NCI-H1436 treated with DMSO at 0.1 percent for 48 hours (cell line): ENCODE measurements at regions not wholly inside any gene's neighbourhood (a gene's known extent, or its start where the extent isn't known, plus 50 kb on each side); places are given as distances from the start of the nearest gene placed in this dataset.

Experiments used
- DNase-seq: peaks from one replicate; lab custom pipeline; 2025; lab: John Stamatoyannopoulos, UW

GRCh38 chr15:70505936-70506912 is 257.1 kb downstream of the UACA start:
- no peak for DNase-seq

DNA sequence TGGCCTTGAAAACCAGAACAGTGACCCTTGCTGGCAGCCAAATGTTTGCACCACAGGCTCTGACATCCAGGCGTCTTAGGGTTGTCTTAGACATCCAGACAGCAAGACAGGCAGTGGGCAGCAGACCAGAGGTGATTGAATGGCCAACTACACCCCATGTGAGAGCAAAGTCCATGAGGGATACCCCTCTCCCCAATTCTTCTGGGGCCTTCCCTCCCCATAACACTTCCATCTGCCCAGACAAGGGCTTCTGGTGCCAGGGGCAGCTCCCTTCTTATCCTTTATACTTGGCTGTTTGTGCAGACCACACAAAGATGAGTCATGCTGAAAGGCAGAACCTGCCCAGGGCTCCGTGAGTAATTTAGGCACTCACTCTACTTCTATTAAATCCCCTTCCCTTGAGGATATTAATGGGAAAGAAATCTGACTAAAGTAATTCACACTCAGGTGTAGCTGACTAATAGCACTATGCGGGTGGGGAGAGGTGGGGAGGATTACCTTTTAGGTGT is 257.9 kb downstream of the UACA start:
- DNase-seq: no peak

DNA sequence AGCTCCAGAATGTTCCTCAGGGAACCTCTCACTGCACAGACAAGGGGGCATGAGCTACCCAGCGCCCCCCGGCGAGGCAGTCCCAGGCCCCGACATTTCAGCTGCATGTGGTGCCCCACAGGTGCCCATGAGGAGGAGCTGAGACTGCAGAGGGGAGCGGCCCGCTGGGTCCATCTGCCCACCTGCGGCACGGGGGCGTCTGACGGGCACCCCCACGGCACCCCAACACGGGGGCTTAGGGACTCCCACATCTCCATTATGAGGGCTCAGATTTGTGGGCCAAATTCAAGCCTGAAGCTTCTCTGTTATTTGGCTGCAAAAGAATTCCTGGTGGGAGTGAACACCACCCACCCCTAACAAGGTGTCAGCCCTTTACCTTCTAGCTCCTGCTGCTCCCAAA is 258.4 kb downstream of the UACA start:
- DNase-seq: no peak

GRCh38 chr15:70504299-70504951 is 258.9 kb downstream of the UACA start:
- DNase-seq: no peak

GRCh38 chr15:70503798-70504298 is 259.5 kb downstream of the UACA start:
- DNase-seq: no peak

DNA sequence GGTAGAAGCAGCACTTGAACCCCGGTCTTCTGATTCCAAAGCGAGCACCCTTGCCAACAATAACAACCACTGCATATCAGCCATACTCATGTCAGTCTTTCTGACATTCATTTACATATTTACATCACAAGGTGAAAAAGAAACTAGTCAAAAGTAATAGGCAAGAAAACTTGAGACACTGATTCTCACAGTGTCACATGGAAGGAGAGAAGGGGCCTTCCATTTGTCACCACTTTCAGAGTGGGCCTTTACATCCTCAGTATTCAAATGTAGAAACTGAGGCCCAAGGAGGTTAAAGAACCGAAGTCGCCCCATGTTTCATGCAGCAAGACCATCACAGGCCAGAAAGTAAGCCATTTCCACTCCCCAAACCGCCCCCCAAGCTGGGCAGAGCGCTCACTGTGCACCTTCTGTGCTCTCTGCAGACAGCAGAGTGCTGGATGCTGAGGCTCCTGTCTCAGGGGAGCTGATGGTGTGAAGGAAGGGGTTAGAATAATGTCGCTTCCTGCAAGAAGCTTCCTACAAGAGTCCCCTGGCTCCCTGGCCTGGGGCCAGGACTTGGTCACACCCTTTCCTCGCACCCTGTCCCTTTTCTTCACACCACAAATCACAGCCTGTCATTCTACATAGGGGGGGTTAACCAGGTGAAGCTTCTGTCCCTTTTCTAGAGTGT is 260.1 kb downstream of the UACA start:
- no peak for DNase-seq

GRCh38 chr15:70502529-70502928 is 260.8 kb downstream of the UACA start:
- no peak for DNase-seq

GRCh38 chr15:70501849-70502248 is 261.5 kb downstream of the UACA start:
- no peak for DNase-seq

DNA sequence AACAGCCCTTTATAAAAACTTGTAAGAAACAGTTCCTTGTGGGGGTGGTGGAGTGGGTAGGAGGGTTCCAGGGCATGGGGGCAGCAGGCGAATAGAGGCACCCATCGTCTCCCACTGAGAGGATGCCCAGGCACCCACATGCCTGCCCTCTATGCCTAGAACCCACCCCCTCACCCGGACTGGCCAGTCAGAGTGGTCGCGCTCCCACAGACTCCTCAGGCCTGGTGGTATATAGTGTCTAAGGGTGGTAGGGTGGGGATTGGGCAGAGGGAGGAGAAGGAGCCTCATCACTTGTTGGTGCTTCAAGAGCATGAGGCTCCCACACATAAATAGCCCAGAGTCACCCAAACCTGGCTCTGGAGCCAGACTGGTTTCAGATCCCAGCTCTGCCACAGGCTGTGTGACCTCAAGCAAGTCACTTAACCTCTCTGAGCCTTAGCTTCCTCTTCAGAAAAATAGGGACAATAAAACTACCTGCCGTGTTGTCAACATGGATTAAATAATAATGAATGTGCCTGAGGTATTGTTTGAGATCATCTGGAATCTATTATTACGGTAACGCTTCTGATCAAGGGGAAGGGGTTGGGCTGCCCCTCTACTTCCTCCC is 262.1 kb downstream of the UACA start:
- DNase-seq: no peak

DNA sequence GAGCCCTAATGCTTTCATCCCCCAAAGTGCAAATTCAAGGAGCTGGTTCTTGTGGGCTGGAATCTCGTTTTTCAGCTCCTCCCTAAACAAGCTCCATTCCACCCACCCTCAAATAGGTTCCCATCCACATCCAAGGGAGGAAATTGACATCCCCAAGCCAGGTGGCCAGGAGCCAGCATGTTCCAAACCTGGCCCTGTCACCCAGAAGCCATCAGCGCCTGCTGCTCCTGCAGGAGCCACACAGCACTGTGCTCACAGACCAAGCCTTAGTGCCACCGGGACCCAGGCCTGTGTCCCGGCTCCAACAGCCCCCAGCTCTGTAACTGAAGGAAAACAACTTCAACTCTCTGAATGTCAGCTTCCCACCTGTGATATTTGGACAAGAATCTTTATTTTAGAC is 263.6 kb downstream of the UACA start:
- DNase-seq: no peak

- no peak for DNase-seq
These were observed 265.2 kb downstream of the UACA start for GRCh38 chr15:70498096-70498626.

DNA sequence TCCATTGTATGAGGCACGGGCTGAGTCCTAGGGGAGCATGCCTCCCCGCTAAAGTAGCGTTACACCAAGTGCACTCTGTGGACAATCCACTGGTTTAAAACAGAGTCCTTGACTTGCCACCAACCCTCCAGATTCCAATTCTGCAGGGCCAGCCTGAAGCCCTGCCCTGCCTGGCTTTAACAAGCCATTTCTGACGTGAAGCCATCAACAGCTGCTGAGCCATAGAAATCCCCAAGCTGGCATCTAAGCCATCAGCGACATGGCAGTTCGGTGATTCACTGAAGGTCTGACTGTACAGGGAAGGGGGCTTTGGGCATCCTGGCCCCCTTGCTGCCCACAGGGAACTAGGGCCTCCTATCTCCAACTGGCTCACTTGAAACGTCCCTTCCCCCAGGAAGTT is 265.7 kb downstream of the UACA start:
- no peak for DNase-seq

GRCh38 chr15:70495991-70496599 is 267.3 kb downstream of the UACA start:
- no peak for DNase-seq

GRCh38 chr15:70494852-70495571 is 268.3 kb downstream of the UACA start:
- DNase-seq: no peak

- DNase-seq: no peak
These were observed 268.9 kb downstream of the UACA start for GRCh38 chr15:70494517-70494851.

GRCh38 chr15:70493787-70494516 is 269.4 kb downstream of the UACA start:
- DNase-seq: no peak

DNA sequence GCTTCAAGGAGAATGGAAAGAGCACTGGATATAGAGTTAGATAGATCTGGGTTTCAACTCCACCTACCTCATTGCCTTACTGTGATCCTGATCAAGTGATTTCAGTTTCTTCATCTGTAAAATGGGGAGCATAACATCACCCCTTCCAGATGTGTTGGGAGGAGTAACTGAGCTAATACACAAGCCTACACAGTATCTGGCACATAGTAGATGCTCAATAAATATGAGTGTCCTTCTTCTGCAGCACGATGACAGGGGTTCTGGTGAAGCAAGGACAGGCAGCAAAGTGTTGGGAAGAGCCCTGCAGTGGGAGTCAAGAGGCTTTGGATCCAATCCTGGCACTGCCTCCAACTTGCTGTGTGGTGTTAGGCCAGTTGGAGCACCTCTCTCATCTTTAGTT is 270.0 kb downstream of the UACA start:
- no peak for DNase-seq

DNA sequence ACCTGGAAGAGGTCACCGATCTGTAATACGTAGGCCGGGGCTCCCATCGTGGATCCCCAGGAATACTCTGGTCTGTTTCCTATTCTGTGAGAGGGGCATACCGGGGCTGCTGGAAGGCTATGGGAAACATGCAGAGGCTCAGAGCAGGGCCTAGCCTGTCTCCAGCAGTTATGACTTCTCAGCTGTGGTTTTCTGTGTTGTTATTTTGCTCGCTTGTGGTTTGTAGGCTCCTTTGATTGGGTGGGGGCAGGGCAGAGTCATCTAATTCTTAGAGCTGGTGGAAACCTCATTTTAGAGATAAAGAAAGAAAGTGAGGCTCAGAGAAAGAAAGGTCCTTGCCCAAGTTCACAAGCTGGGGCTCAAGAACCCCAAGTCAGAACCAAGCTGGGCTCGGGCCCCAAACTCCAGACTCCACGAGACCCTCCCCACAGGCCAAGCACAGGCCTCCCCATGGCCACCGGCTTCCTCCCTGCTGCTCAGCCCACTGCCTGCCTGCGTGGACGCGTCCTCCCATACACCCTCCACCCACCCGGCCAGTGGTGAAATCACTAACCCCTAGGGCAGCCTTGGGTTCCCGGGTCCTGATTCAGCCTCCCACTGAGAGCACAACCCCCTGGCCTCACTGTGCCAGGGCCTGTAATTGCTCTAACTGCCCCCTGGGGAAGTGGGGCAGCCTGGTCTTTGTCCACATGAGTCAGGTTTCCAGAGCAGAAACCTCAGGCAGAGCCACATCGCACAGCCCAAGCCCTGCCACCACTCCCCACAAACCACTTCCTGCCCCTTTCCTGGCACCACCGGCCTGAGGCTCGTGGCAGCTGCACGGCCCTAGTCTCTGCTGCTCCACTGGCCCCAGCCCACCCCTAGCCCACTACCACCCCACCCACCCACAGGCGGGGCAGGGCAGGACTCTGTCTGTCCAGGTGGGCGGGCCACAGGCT is 270.8 kb downstream of the UACA start:
- no peak for DNase-seq

- DNase-seq: no peak
These were observed 271.7 kb downstream of the UACA start for GRCh38 chr15:70491641-70492040.
